ENCODE measurements at regions not wholly inside any gene's neighbourhood (a gene's known extent, or its start where the extent isn't known, plus 50 kb on each side); places are given as distances from the start of the nearest gene placed in this dataset.

DNA sequence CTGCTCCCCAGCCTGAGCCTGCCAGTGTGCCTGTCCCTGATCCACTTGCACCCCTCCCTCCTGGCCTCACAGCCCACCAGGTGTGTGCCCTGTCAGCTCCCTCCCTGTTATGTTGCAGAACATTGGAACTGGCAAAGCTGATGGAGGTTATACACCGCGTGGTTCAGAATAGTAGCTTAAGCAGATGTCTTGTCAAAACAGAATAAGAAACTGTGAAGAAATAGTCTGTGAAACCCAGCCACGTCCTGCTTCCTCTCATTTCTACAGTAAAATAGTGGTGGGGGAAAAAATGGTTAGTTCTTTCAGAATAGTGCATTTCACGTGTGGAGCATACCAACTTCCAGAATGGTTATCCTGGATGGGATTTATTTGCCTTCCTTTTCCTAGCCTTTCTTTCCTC, 161.2 kb upstream of the NAV2 start:
- TF ChIP-seq EP300 (IDR thresholded peaks at IDR 0.05) (no peak), POLR2A (IDR thresholded peaks at IDR 0.05) (no peak)
- TF ChIP-seq, protein P1, sequence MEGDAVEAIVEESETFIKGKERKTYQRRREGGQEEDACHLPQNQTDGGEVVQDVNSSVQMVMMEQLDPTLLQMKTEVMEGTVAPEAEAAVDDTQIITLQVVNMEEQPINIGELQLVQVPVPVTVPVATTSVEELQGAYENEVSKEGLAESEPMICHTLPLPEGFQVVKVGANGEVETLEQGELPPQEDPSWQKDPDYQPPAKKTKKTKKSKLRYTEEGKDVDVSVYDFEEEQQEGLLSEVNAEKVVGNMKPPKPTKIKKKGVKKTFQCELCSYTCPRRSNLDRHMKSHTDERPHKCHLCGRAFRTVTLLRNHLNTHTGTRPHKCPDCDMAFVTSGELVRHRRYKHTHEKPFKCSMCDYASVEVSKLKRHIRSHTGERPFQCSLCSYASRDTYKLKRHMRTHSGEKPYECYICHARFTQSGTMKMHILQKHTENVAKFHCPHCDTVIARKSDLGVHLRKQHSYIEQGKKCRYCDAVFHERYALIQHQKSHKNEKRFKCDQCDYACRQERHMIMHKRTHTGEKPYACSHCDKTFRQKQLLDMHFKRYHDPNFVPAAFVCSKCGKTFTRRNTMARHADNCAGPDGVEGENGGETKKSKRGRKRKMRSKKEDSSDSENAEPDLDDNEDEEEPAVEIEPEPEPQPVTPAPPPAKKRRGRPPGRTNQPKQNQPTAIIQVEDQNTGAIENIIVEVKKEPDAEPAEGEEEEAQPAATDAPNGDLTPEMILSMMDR (IDR thresholded peaks at IDR 0.05) = no peak

Data from gastroesophageal sphincter (tissue), 3 donors.